ENCODE measurements at regions not wholly inside any gene's neighbourhood (a gene's known extent, or its start where the extent isn't known, plus 50 kb on each side); places are given as distances from the start of the nearest gene placed in this dataset.

- no peak for TF ChIP-seq CTCF (IDR thresholded peaks at IDR 0.05)
- Mint-ChIP-seq H3K27ac (ENCODE audit: unreplicated experiment) (no peak overlapping the region), H3K4me1 (ENCODE audit: unreplicated experiment) (no peaks in the 10 kb centered on the region), H3K27me3 (ENCODE audit: unreplicated experiment) (no peaks in the 10 kb centered on the region), H3K4me3 (ENCODE audit: unreplicated experiment) (no peak overlapping the region), H3K36me3 (ENCODE audit: unreplicated experiment) (no peaks in the 10 kb centered on the region), H3K9me3 (ENCODE audit: unreplicated experiment) (peaks cover 3% of the 10 kb centered on the region)
- no peak for DNase-seq (ENCODE audit: extremely low spot score, unreplicated experiment)
Measured at GRCh38 chr3:74349015-74349414, 265.4 kb downstream of the CNTN3 start.

- no peak for DNase-seq (ENCODE audit: extremely low spot score, unreplicated experiment)
- no peak for TF ChIP-seq CTCF (IDR thresholded peaks at IDR 0.05)
- H3K9me3 Mint-ChIP-seq (ENCODE audit: unreplicated experiment) = peaks cover 3% of the 10 kb centered on the region
- no peak overlapping the region for H3K4me3 Mint-ChIP-seq (ENCODE audit: unreplicated experiment)
- H3K27me3 Mint-ChIP-seq (ENCODE audit: unreplicated experiment) = no peaks in the 10 kb centered on the region
- H3K36me3 Mint-ChIP-seq (ENCODE audit: unreplicated experiment) = no peaks in the 10 kb centered on the region
- no peaks in the 10 kb centered on the region for H3K4me1 Mint-ChIP-seq (ENCODE audit: unreplicated experiment)
- no peak overlapping the region for H3K27ac Mint-ChIP-seq (ENCODE audit: unreplicated experiment)
Measured at GRCh38 chr3:74347563-74348268, 266.7 kb downstream of the CNTN3 start.

GRCh38 chr3:74346896-74347295, 267.6 kb downstream of the CNTN3 start:
- Mint-ChIP-seq H3K4me3 (ENCODE audit: unreplicated experiment) (no peak overlapping the region), H3K36me3 (ENCODE audit: unreplicated experiment) (no peaks in the 10 kb centered on the region)
- no peak for TF ChIP-seq CTCF (IDR thresholded peaks at IDR 0.05)

DNA sequence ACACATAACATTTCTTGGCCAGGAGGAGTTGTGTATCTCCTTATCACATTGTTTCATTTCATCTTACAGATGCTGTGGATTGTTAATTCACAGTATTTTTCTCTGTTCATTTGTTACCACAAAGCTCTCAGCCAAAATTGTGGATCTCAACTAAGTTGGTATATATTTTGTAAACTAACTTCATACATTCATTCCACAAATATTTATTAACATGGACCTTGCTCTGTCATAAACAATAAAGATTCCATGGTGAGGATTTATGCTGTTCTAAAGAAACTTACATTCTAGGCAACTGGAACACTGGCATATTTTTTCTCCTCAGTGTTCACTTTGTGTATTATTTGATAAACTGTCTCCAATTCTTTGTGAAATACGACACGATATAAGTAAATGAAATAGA, 268.8 kb downstream of the CNTN3 start:
- no peak for TF ChIP-seq CTCF (IDR thresholded peaks at IDR 0.05)
- Mint-ChIP-seq H3K4me1 (ENCODE audit: unreplicated experiment) (no peaks in the 10 kb centered on the region), H3K4me3 (ENCODE audit: unreplicated experiment) (no peak overlapping the region)

More at GRCh38 chr3:74346896-74347295, 267.6 kb downstream of the CNTN3 start:
- no peaks in the 10 kb centered on the region for H3K4me1 Mint-ChIP-seq (ENCODE audit: unreplicated experiment)
- H3K27ac Mint-ChIP-seq (ENCODE audit: unreplicated experiment) = no peak overlapping the region
- DNase-seq (ENCODE audit: extremely low spot score, unreplicated experiment) = no peak
- H3K9me3 Mint-ChIP-seq (ENCODE audit: unreplicated experiment) = peaks cover 3% of the 10 kb centered on the region
- no peaks in the 10 kb centered on the region for H3K27me3 Mint-ChIP-seq (ENCODE audit: unreplicated experiment)

GRCh38 chr3:74344865-74345440, 269.5 kb downstream of the CNTN3 start:
- Mint-ChIP-seq H3K27ac (ENCODE audit: unreplicated experiment) (no peak overlapping the region), H3K36me3 (ENCODE audit: unreplicated experiment) (no peaks in the 10 kb centered on the region), H3K27me3 (ENCODE audit: unreplicated experiment) (no peaks in the 10 kb centered on the region), H3K4me1 (ENCODE audit: unreplicated experiment) (no peaks in the 10 kb centered on the region), H3K9me3 (ENCODE audit: unreplicated experiment) (peaks cover 3% of the 10 kb centered on the region), H3K4me3 (ENCODE audit: unreplicated experiment) (no peak overlapping the region)
- DNase-seq (ENCODE audit: extremely low spot score, unreplicated experiment) = no peak
- TF ChIP-seq CTCF (IDR thresholded peaks at IDR 0.05) = no peak

More for the DNA sequence above, 268.8 kb downstream of the CNTN3 start:
- DNase-seq (ENCODE audit: extremely low spot score, unreplicated experiment) = no peak
- no peaks in the 10 kb centered on the region for H3K27me3 Mint-ChIP-seq (ENCODE audit: unreplicated experiment)
- peaks cover 3% of the 10 kb centered on the region for H3K9me3 Mint-ChIP-seq (ENCODE audit: unreplicated experiment)
- H3K36me3 Mint-ChIP-seq (ENCODE audit: unreplicated experiment) = no peaks in the 10 kb centered on the region
- H3K27ac Mint-ChIP-seq (ENCODE audit: unreplicated experiment) = no peak overlapping the region

All from osteocyte (in vitro differentiated cells).